ENCODE measurements at regions not wholly inside any gene's neighbourhood (a gene's known extent, or its start where the extent isn't known, plus 50 kb on each side); places are given as distances from the start of the nearest gene placed in this dataset.
"Not testable (repeated sequence)": the region's sequence is repeated elsewhere in the genome, so short reads cannot be mapped to it uniquely, and the experiment has no call there.

DNA sequence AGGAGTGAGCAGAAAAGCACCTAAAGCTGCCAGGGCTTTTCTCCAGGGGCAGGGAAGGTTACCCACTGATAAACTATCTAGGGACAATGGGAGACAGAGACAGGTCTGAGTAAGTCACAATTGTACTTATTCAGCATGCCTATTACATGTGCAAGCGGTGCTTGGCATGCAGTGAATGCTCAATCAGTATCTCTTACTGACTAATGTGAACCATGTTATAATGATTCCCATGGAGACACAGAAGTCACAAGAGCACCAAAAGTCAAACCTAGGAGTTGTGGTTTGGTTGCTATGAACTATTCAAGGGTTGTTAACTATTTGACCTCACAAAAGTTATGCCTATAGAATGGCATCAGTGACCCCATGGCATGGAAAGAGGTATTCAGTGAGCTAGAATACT, 50.0 kb upstream of the RASGRP1 start:
- DNase-seq: no peak

DNA sequence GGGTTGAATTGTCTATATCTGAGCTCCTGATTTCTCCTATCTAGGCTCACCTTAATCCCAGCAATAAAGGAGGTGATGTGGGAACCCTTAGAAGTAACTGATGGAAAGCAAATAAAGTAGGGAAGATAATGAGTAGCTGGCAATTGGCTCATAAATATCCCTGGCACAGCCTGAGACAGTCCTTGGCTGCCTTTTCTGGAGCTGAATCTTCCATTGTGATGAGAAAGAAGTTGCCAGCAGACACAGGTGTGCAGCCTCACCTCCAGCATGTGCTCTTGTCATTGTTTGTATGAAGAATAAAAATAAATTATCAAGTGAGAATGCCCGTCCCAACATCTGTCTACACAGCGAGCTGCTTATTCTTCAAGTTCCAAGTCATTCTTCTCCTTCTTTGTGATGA, 53.2 kb upstream of the RASGRP1 start:
- no peak for DNase-seq

DNA sequence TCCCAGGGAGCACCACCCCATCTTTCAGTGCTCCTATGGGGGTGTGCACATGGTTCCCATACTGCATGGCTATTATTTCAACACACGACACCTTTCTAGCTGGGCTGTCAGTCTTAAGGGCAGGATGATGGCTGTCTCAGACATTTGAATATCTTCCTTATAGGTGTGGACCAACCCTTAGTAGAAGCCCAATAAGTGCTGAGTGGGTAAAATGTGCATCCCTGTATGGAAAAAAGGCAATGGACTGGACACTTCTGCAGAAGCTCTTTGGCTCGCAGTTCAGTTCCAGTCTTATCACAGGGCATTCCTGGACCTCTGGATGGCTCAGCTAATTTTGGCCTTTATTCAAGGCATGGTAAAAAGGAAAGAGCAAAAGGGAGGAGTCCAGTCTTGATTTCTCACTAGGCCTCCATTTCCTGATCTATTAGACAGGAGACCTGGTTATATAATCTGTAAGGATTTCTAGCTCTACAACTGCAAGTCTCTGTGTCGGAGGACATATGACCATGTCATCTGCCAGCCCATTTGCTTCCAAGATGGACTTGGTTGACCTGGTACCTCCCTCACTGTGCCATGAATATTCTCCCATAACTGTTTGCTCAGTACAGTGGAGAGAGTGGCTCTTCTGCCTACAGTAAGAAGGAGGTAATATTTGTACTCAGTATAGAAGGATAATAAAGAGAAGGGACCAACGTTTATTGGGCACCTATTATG, 53.8 kb upstream of the RASGRP1 start:
- DNase-seq: no peak

DNA sequence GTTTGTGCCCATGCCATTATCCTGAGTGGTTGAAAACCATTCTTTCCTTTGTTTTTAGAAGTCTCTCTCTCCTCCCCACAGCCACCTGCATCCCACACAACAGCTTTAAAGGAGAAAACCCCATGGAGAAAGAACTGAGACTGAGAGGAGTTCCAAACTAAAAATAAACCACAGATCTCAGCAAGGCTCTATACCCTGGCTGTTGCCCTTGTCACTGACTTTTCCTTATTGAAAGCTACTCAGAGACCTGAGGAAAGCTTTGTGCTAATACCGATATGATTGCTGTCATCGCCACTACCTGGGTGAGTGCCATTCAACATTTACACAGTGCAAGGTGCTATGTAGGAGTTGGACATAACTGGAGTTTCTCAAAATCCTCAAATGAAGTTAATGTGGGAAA, 55.5 kb upstream of the RASGRP1 start:
- DNase-seq: no peak

DNA sequence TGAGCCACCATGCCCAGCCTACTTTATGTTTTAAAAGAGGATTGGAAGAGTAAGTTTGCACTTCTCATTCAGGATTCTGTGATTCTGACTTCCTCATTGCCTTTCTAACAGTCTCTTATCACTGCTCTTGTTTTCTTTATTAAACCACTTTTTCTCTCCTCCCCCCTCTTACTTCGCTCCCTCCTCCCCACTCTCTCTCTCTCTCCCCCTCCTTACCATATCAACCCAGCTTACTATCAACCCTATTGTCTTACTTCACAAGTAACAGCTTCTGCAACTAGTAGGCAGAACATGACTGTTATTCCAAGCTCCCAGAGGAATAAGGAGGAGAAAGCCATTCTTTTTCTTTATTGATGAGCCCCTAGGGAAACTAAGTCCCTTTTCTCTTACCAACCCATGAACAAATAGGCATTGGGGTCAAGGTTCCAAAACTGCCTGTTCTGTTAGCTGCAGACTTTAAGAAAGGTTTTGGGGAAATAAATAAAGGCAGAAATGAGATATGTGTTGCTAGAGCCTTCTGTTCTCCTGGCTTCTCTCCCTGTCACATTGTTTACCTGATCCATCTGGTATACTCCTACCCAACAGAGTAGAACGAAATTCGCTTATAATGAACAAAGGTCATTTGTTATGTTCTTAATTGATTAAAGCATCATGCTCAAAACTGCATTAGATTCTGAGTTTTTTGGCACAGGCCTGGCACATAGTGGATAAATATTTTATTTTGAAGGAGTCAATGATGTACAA, 56.4 kb upstream of the RASGRP1 start:
- peak in 1 of 4 experiments; percentile 13 for DNase-seq

DNA sequence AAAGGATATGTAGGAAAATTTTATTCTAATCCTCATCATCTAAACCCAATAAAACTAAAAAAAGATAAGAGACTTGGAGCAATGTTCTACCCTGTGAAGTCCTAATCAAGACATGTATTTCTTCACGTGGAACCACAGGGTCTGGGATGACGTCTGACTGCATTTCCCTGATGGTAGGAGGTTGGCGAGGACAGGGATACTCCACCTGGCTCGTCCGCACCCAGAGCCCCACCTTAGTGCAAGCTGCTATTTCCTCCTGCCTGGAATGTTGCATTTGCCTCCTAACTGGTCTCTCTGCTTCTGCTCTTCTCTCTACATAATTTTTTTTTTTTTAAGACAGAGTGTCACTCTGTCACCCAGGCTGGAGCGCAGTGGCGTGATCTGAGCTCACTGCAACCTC, 57.7 kb upstream of the RASGRP1 start:
- no peak for DNase-seq

DNA sequence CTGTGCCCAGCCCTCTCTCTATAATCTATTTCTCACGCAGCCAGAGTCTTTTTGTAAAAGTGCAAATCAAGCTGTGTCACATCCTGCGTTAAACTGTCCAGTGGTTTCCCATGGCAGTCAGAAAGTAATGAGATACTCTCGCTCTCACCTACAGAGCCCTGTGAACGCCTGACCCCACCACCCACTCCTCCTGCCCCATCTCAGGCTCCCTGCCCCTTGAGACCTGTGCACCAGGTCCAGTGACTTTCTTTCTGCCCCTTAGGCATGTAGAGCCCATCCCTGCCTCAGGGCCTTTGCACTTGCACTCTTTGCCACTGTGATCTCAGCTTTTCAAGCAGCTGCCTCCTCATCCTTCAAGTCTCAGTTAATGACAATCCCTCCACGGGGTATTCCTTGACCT, 58.3 kb upstream of the RASGRP1 start:
- no peak for DNase-seq

DNA sequence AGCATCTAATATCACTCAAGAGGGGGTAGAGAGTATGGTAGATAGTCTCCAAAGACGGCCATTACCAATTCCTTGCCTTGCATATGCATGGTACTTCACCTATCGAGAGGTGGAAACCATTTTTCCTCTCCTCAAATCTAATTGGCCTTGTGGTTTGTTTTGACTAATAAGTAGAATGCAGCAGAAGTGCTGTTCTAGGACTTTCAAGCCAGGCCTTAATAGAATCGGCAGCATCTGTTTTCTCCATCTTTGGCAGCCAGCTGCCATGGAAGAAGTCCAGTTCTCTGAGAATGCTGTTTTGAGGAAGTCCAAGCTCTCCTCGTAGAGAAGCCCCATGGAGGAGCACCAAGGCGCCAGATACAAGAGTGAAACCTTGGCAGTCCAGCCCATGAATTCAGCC, 59.1 kb upstream of the RASGRP1 start:
- DNase-seq: peak in 2 of 4 experiments; percentile 14 to 16

DNA sequence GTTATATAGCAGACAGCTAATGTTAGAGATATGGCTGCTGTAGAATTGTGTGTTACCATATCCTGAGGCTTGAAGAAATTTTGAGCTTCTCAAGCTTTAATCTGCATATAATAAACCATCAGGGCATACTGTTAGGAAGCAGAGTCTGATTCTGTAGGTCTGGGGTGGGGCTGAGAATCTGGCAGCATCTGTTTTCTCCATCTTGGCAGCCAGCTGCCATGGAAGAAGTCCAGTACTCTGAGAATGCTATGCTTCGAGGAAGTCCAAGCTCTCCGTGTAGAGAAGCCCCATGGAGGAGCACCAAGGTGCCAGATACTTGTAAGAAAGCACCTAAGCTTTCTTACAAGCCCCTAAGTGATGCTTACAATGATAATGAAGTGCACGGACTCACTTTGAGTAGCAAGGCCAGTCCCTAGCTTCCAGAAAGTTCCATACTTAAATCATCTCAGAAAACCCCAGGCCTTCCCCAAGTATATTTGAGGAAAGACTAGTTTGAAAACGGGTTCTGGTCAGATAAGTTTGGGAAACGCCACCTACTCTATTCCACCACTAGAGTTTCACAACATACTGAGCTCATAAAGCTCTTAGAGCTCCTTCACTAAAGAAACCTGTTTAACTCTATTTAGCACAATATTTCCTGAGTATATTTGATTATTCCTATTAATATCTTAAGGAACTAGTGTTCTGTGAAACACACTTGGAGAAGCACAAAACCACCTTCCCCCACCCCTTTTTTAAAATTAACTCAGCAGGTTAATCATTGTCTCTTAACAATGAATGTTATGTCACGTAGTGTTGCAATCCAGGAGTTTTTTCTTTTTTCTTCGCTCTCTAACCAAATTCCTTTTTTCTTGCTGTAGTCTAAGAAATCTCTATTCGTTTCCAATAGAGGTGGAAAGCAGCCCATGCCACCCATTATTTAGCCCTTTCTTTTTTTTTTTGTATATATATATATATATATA, 59.9 kb upstream of the RASGRP1 start:
- peak; percentile 19 to 52 (median 45) for DNase-seq

DNA sequence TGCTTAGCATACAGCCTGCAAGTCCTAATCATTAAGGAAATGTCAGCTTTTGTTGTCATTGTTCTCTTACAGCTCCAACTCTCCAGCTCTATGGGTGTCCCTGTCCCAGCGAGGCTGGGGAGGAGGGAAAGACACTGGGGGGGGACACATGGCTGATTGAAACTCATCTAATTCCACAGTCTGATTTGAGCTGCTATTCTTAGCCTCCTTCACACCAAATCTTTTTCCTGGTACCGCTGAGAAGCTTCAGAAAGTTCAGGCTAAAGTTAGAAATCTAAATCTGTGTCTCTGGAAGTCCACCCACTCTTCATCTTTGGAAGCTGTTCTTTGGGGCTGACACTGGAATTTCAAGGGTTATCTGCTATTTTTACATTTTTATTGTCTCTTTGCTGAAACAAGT, 61.3 kb upstream of the RASGRP1 start:
- DNase-seq: no peak

DNA sequence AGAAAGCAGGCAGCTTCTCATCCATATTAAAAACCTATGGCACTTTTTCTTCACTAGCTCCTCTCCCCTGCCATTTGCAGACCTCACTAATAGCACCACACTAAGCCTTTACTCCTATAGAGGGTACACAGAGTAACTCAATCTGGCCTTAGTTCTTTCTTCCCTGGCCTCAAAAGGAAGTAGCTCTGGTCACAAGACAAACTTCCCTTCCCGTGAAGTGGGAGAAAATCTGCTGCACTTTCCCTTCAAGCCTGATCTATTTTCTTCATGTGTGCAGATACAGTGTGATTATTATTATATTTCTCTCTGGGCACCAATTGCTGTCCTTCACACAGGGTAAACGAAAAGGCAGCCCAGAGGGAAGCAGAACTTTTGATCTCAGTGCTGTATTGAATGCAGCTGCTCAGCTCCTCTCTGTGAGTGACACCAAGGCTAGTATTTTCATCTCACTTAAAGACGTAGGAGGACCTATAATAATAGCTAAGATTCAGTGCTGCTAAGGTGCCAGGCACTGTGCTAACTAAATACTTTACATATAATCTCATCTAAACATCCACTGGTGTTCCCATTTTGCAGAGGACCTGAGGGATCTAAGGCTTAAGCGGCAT, 61.9 kb upstream of the RASGRP1 start:
- DNase-seq: peak; percentile 62 to 88 (median 77)

DNA sequence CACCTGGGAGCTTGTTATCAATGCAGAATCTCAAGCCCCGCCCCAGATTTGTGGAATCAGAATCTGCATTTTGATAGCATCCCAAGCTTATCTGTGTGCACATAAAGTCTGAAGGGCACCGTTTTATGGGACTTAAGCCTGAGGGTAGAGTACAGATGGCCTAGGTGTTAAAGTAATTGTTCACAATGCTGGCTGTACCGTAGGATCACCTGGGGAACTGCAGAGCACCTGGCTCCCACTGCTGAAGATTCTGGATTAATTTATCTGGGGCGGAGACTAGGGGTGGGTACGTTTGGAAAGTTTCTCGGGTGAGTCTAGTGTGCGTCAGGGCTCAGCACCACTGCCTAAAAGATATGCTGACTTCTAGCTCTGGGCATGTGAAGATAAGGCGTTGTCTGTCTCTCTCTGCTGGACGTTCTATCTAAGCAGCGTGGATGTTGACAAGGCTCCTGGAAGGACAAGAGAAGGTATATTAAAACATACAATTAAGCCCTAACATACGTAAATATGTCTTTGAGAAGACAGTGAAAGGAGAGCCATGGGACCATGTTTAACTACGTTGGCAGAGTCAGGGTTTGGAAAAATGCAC, 63.2 kb upstream of the RASGRP1 start:
- no peak for DNase-seq

DNA sequence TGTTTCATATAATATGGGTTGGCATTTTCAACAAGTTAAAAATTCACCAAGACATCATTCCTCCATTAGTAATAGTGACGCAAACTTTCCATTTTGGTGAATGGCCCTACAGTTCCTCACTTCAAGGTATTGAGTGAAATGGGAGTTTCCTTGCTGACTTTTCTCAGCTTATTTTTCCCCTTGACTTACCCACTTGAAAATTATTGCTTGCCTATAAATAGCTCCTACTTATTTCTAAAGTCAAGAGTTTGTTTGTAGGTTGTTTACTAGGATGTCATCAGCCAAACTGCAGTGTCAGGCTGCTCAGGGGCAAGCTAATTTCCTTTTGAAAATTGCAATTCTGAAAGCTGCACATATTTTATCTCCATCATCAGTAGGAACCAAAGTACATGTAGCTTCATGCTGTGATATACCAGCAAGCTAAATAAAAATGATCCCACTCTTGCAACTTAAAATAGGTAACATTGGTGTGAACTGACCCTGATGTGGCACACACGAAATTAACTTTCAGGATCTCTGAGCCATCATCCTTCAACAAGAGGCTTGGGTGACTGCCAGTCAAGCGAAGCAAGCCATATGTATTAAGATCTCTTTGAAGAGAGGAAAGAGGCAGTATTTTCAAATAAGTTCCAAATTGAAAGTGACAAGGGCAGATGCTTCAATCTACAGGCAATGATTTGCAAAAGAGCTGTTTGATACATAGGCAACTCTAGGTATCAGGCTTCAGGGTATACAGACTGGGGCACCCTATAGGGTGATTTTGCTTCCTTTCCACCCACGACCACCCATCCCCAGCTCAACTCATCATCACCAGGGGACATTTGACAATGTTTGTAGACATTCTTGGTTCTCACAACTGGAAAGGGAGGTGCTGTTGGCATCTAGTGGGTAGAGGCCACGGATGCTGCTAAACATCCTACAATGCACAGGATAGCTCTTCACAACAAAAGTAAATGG, 66.8 kb upstream of the RASGRP1 start:
- no peak for DNase-seq

DNA sequence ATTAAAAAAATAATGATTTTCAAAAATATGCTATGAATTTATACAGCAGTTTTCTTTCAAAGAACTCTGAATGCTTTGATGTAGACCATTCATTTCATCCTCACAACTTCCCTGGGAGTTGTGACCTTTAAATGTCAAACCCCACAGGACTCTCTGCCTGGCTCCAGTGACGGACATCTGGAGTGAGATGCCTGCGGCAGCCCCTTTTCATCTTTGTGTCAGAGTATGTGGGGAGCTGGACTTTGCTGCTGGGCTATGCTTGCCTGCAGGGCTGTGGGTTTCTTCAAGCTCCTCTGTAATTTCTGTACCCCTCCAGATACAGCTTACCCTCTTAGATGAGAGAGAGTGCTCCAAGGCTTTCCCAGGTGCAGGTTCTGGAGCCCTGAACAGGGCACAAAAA, 70.6 kb upstream of the RASGRP1 start:
- no peak for DNase-seq

DNA sequence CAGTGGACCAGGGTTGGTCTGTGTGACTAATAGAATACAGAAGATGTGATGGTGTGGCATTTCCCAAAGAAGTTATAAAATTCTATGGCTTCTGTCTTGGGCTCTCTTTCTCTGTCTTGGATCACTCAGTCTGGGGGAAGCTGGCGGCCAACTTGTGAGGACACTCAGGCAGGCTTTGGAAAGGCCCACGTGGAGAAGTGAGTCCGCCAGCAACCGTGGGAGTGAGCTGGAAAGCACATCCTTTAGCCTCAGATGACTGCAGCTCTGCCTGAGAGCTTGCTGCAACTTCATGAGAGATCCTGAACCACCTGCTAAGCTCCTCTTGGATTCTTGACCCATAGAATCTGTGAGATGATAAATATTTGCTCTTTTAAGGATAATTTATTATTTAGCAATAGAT, 72.0 kb upstream of the RASGRP1 start:
- DNase-seq: peak in 3 of 4 experiments; percentile 28 to 44 (median 31)

DNA sequence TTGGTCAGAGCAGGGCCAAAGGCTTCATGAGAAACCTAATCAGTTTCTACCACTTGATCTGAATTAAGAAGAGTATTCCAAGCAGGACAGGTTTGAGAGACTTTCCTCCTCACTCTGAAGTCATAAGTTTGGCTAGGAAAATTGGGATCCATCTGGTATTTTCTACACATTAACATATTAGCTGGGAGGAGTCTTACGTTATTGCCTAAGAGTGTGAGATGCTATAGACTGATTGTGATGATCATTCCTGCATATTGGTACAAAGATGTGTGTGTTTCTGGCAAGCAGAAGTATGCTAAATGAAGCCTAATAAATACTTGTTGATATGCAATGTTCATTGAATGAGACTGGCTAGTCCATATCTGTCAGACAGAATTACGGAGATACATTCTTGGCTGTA, 73.5 kb upstream of the RASGRP1 start:
- no peak for DNase-seq

DNA sequence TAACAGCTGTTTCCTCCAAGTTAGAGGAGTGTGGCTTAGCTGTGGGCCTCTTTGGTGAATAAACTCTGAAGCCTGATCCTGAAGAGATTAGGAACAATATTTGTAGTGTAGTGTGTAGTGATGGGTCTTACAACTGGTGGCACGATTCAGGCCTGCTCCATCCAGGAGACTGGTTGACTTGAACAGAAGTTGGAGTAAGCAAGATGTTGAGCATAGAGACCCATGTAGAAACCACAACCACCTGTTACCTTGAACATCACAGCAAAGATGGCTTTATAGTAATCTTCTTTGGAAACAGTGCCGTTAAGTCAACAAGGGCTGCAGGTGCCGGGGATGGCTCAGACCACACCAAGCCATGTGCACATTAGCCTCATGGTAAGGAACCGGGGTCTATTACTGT, 74.2 kb upstream of the RASGRP1 start:
- no peak for DNase-seq

DNA sequence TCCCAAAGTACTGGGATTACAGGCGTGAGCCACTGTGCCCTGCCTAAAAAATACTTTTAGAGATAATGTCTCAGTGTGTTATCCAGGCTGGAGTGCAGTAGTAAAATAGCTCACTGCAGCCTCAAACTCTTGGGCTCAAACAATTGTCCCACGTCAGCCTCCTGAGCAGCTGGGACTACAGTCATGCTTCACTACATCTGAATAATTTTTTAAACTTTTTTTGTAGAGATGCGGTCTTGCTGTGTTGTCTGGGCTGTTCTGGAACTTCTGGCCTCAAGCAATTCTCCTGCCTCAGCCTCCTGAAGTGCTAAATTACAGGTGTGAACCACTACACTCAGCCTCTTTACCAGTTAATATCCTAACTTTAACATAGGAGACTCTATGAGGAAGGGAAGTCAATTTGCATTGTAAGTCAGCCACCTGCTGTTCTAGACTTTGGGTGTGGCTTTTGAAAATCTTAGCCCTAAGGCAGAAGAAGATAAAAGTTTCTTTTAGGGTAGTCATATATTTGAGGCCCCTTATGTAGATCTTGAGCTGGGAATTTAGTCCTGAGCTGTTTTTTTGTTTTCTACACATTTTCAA, 78.2 kb upstream of the RASGRP1 start:
- DNase-seq: no peak

DNA sequence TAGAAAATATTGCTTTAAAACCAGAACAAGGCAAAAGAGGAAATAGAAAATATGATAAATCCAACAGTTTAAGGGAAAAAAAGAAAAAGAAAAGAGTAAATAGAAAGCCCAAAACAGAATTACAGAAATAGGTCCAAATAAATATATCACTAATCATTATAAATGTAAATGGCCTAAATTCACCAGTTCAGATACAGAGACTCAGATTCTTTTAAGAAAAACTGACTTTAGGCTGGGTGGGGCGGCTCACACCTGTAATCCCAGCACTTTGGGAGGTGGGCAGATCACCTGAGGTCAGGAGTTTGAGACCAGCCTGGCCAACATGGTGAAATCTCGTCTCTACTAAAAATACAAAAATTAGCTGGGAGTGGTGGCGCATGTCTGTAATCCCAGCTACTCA, 79.7 kb upstream of the RASGRP1 start:
- DNase-seq: not testable (repeated sequence)

DNA sequence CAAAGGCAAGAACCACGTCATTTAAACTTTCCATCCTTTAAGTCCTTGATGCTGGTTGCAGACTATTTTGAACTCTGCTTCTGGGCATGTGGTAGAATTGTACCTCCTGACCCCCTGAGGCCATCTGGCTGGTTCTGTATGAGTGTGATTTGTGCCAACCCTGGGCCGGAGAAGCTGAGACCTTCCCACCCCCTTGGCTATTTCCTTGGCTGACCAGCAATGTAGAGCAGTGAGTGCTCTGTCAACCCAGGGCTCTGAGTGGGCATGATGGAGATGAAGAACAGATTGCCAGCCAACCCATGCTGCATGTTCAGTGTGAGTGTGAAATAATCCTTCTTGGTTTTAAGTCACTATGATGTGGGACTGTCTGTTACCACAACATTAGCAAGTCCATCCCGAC, 82.1 kb upstream of the RASGRP1 start:
- DNase-seq: no peak

DNA sequence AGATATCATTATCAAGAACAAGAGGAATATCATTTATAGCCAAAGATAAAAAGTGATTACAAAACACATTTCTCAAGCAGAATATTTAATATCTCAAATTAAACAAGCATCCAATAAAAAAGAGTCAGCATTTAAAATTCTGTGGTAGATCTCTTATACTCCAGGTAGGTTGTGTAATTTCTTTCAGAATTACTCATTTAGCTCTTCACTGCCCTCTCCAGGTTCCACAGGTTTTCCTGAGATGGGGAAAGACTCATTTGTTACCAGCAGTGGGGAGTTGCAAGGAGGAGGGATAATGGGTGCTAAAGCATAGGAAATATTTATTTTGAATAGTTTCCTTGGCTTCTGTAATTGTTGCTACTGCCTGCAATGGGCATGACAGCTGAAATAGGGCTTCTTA, 83.1 kb upstream of the RASGRP1 start:
- DNase-seq: peak in 1 of 4 experiments; percentile 28

Measured in suppressor macrophage (primary cell).